GM12874 (cell line): ENCODE measurements at regions not wholly inside any gene's neighbourhood (a gene's known extent, or its start where the extent isn't known, plus 50 kb on each side); places are given as distances from the start of the nearest gene placed in this dataset.

Experiments
- TF ChIP-seq, protein P1 (sequence below): IDR thresholded peaks from 2 replicates; pipeline ENCODE4 v1.5.1; 2011; ENCODE audit warnings: low read depth, mild to moderate bottlenecking, control low read depth, low read length, moderate library complexity; ENCODE audit not compliant: insufficient read depth

- TF ChIP-seq, protein P1, sequence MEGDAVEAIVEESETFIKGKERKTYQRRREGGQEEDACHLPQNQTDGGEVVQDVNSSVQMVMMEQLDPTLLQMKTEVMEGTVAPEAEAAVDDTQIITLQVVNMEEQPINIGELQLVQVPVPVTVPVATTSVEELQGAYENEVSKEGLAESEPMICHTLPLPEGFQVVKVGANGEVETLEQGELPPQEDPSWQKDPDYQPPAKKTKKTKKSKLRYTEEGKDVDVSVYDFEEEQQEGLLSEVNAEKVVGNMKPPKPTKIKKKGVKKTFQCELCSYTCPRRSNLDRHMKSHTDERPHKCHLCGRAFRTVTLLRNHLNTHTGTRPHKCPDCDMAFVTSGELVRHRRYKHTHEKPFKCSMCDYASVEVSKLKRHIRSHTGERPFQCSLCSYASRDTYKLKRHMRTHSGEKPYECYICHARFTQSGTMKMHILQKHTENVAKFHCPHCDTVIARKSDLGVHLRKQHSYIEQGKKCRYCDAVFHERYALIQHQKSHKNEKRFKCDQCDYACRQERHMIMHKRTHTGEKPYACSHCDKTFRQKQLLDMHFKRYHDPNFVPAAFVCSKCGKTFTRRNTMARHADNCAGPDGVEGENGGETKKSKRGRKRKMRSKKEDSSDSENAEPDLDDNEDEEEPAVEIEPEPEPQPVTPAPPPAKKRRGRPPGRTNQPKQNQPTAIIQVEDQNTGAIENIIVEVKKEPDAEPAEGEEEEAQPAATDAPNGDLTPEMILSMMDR = no peak
These were observed 380.0 kb downstream of the NR2F1-AS1 start for GRCh38 chr5:93201061-93201460.

- TF ChIP-seq, protein P1 = no peak
These were observed 384.0 kb downstream of the NR2F1-AS1 start for GRCh38 chr5:93196986-93197385.

DNA sequence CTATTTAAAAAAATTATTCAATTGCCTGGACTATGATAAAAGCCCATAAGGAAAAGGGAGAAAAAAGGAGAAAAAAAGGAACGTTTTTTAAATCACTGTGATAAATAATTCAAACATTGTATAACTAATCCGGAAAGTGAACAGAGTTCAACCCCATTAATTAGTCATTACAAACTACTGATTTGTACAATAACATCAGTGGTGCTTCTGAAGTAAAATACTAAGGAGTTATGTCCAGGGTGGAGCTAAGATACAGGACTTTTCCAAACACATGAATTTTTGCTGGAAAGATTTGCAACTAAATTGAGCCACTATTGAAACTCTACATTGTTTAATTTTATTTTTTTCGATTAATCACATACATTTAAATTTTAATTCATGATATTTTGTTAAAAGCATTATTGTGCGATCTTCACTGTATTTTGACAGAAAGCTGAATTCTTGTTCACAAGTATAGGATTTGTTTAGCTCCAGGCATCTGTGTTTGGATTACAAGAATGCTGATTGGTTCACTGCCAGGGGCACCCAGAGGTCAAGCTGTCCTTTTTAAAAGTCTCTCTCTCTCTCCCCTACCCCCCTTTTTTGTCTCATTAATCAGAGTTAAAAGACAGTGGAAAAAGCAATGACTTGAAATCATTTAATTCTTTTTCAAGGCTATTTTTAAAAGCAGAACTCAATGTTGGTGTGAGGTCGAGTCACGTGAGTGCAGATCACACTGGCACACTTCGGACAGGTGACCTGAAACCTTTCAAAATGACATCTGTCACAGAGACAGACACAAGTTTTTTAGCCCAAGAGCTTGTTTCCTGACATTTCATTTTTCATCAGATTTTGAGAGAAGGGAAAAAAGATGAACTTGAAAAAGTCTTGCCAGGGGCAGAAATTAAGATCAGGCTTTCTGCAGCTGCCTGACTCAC lies 387.3 kb downstream of the NR2F1-AS1 start:
- TF ChIP-seq, protein P1 = no peak

GRCh38 chr5:93192683-93193082 lies 388.3 kb downstream of the NR2F1-AS1 start:
- TF ChIP-seq, protein P1 = no peak

DNA sequence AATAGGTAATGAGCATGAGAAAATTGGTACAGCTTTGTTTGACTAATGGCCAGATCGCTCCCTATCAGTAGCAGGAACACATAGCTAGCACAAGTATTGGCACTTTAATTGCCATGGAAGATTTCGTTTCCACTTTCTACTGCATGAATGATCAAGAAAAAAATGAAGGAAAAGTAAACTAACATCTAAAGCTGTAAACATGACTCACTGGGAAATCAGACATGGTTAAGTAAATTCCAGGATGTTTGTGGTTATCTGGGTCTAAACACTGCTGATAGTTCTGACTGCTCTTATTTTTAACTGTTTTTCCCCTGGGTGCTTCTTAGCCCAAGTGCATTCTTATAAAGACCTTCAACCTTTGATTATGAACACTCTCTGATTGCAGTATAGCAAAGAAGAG lies 388.9 kb downstream of the NR2F1-AS1 start:
- TF ChIP-seq, protein P1 = no peak

DNA sequence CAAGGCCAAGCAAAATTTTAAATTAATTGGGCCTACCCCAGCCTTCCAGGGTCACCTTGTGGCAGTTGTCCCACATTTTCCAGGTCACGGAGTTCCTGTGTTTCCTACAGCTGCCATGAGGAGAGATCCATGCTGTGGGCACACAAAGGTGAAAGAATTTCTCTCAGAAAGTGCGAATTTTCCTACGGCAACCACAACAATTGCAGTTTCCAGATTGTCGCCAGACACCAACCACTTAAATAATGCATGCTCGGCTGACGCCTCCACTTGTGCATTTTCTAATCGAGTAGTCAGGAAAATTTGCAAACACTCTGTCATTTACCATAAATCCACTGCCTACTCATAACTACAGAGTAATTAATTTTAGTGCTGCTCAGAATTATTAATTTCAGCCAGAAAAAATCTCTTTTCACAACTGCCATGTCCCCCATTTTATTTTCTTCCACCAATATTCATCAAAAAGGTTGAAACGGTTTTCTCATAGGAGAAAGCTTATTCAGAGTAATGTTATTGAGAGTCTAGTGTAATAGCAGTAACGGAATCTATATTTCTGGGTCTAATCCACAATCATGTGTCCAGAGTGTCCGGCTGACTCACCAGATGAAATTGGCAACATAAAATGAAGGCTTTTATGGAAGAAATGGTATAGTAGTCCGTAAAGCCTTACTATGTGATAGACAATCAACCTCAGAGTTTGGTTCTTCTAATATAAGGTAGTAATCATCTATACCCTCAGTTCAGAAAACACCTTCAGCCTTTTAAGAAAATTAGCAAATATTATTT lies 389.8 kb downstream of the NR2F1-AS1 start:
- TF ChIP-seq, protein P1 = no peak

DNA sequence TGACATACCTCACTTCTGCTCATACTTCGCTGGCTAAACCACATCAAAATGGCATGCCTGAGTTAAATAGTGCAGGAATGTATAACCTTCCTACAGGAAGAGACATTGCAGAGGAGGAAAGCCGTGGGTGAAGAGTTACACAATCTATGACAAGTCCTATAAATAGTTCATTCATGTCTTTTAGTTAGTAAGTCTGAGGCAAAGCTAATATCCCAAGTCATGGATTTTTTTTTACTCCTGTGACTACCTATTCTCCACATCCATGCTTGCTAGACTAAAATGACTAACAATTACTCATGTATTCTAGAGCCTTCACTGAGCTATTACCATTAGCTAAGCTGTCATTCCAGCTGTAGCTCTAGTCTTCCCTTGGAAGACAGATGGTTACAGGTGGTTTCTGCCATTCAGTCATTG lies 391.3 kb downstream of the NR2F1-AS1 start:
- TF ChIP-seq, protein P1 = no peak
